GM23338 (cell line): ENCODE measurements at regions not wholly inside any gene's neighbourhood (a gene's known extent, or its start where the extent isn't known, plus 50 kb on each side); places are given as distances from the start of the nearest gene placed in this dataset.

Experiments
- JUNB ChIP-seq: IDR thresholded peaks from one replicate; pipeline ENCODE4 v1.6.1; 2016; ENCODE audit warnings: antibody characterized with exemption; ENCODE audit not compliant: unreplicated experiment
- POLR2AphosphoS5 ChIP-seq: IDR thresholded peaks from 2 replicates; pipeline ENCODE4 v1.6.1; 2016; ENCODE audit warnings: antibody characterized with exemption, low read depth
- TF ChIP-seq, protein P1 (sequence below), 2 experiments: fragments of 200-600 bp in 1 of 2; sonication (generic) in 1 of 2; conservative IDR thresholded peaks; 2 replicates each; pipeline versions ENCODE4 v1.5.1 to v1.6.1; 2016 to 2017; ENCODE audit warnings: antibody characterized with exemption in 2 of 2, low read depth in 2 of 2, mild to moderate bottlenecking in 2 of 2, moderate library complexity in 1 of 2

DNA sequence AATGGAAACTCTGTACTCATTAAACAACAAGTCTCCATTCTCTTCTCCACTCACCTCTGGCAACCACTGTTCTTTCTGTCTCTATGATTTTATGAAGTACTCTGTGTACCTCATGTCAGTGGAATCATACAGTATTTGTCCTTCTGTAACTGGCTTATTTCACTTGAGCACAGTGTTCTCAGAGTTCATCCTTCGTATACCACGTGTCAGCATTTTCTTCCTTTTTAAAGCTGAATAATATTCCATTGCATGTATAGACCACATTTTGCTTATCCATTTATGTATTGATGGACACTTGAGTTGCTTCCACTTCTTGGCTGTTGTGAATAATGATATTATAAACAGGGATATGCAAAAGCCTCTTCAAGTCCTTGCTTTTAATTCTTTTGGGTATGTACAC lies 333.0 kb upstream of the ZNF32 start:
- TF ChIP-seq, protein P1, sequence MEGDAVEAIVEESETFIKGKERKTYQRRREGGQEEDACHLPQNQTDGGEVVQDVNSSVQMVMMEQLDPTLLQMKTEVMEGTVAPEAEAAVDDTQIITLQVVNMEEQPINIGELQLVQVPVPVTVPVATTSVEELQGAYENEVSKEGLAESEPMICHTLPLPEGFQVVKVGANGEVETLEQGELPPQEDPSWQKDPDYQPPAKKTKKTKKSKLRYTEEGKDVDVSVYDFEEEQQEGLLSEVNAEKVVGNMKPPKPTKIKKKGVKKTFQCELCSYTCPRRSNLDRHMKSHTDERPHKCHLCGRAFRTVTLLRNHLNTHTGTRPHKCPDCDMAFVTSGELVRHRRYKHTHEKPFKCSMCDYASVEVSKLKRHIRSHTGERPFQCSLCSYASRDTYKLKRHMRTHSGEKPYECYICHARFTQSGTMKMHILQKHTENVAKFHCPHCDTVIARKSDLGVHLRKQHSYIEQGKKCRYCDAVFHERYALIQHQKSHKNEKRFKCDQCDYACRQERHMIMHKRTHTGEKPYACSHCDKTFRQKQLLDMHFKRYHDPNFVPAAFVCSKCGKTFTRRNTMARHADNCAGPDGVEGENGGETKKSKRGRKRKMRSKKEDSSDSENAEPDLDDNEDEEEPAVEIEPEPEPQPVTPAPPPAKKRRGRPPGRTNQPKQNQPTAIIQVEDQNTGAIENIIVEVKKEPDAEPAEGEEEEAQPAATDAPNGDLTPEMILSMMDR (conservative IDR thresholded peaks at IDR 0.05; ENCODE audit: low read depth in 2 of 2): no peak
- TF ChIP-seq POLR2AphosphoS5 (no peak), JUNB (no peak)
